ENCODE measurements at regions not wholly inside any gene's neighbourhood (a gene's known extent, or its start where the extent isn't known, plus 50 kb on each side); places are given as distances from the start of the nearest gene placed in this dataset.

GRCh38 chr1:82099170-82099569 is 298.4 kb downstream of the ADGRL2 start:
- TF ChIP-seq CTCF (IDR thresholded peaks at IDR 0.05; ENCODE audit: low read depth, low read length, poor library complexity, severe bottlenecking) (no peak), EZH2phosphoT487 (IDR thresholded peaks at IDR 0.05; ENCODE audit: borderline replicate concordance, low read length) (no peak)
